ENCODE measurements at regions not wholly inside any gene's neighbourhood (a gene's known extent, or its start where the extent isn't known, plus 50 kb on each side); places are given as distances from the start of the nearest gene placed in this dataset.

DNA sequence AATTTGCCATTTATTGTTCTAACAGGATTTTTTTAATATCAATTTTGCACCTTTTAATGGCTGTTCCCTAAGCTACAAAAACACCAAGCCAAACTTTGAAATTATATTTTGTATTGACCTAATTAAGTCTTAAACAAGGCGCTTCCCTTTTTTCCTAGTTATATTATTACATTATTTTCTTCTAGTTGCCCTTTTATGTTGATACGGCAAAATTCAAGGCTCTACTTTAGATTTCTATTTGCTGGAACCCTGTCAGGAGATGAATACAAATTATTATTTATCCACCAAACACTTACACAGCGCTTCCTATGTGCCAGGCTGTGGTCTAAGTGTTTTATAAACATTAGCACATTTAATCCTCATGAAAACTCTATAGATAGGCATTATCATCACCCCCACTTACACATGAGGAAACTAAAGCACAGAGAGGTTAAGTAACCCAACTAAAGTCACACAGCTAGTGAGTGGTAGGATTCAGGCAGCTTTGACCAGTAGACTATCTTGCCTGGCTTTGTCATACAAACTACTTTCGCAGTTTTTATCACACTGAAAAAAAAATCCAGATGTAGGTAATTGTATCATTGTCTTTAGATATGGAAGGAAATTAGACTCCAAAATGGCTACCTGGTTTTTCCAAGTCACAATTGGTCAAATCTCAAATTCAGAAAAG lies 456.5 kb downstream of the STK39 start:
- no peak for TF ChIP-seq POLR2AphosphoS5 (IDR thresholded peaks at IDR 0.05; ENCODE audit: low read depth, low read length)
- TF ChIP-seq, protein P1, sequence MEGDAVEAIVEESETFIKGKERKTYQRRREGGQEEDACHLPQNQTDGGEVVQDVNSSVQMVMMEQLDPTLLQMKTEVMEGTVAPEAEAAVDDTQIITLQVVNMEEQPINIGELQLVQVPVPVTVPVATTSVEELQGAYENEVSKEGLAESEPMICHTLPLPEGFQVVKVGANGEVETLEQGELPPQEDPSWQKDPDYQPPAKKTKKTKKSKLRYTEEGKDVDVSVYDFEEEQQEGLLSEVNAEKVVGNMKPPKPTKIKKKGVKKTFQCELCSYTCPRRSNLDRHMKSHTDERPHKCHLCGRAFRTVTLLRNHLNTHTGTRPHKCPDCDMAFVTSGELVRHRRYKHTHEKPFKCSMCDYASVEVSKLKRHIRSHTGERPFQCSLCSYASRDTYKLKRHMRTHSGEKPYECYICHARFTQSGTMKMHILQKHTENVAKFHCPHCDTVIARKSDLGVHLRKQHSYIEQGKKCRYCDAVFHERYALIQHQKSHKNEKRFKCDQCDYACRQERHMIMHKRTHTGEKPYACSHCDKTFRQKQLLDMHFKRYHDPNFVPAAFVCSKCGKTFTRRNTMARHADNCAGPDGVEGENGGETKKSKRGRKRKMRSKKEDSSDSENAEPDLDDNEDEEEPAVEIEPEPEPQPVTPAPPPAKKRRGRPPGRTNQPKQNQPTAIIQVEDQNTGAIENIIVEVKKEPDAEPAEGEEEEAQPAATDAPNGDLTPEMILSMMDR (IDR thresholded peaks at IDR 0.05): no peak

All from SK-N-SH (cell line).